AG04449 (cell line): ENCODE measurements at regions not wholly inside any gene's neighbourhood (a gene's known extent, or its start where the extent isn't known, plus 50 kb on each side); places are given as distances from the start of the nearest gene placed in this dataset.

Source experiments
- CTCF ChIA-PET: fragments of 350-600 bp; formaldehyde crosslinking; extraction: SDS; loops from one replicate; lab custom pipeline; 2021; ENCODE audit warnings: antibody characterized with exemption; lab: Yijun Ruan, JAX
- POLR2A ChIA-PET: fragments of 400-600, 350-600 bp; formaldehyde crosslinking; extraction: SDS; loops from one replicate; lab custom pipeline; 2020; ENCODE audit warnings: antibody characterized with exemption, inconsistent platforms; lab: Yijun Ruan, JAX
- DNase-seq: peaks from one replicate; pipeline ENCODE4 v3.0.0-alpha.2; 2010; ENCODE audit warnings: low read depth, low spot score
- H3K4me3 ChIP-seq: 2 replicates; pipeline ENCODE4 v1.5.1; 2011; ENCODE audit warnings: low read depth, mild to moderate bottlenecking, control low read depth, low read length
- TF ChIP-seq, protein P1 (sequence below): IDR thresholded peaks from one replicate; pipeline ENCODE4 v1.5.1; 2011; ENCODE audit warnings: mild to moderate bottlenecking, moderate library complexity, low read length, control low read depth, inconsistent platforms; ENCODE audit not compliant: insufficient read depth; ENCODE audit errors: missing control alignments

DNA sequence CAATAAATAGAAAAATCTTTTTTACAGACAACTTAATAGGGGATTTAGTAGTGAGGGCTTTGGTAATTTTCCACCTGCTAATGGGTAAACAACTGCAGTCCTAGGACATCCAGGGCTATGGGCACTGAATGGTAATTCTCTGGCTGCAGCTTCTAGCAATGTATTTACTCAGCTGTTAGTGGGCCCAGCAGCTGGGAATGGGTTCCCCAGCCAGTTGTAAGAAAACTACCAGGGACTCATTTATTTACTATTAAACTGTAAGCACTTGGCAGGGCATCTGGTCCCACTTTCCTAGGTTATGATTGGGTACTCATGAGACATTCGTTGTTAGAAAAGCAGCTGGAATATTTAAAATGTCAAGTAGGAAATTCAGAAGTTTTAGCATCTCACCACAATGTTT lies 363.8 kb upstream of the TRIB2 start:
- no peak for DNase-seq
- no peak overlapping the region for H3K4me3 ChIP-seq
- TF ChIP-seq, protein P1, sequence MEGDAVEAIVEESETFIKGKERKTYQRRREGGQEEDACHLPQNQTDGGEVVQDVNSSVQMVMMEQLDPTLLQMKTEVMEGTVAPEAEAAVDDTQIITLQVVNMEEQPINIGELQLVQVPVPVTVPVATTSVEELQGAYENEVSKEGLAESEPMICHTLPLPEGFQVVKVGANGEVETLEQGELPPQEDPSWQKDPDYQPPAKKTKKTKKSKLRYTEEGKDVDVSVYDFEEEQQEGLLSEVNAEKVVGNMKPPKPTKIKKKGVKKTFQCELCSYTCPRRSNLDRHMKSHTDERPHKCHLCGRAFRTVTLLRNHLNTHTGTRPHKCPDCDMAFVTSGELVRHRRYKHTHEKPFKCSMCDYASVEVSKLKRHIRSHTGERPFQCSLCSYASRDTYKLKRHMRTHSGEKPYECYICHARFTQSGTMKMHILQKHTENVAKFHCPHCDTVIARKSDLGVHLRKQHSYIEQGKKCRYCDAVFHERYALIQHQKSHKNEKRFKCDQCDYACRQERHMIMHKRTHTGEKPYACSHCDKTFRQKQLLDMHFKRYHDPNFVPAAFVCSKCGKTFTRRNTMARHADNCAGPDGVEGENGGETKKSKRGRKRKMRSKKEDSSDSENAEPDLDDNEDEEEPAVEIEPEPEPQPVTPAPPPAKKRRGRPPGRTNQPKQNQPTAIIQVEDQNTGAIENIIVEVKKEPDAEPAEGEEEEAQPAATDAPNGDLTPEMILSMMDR: no peak
- POLR2A ChIA-PET: no interaction called here
- CTCF ChIA-PET: no interaction called here

DNA sequence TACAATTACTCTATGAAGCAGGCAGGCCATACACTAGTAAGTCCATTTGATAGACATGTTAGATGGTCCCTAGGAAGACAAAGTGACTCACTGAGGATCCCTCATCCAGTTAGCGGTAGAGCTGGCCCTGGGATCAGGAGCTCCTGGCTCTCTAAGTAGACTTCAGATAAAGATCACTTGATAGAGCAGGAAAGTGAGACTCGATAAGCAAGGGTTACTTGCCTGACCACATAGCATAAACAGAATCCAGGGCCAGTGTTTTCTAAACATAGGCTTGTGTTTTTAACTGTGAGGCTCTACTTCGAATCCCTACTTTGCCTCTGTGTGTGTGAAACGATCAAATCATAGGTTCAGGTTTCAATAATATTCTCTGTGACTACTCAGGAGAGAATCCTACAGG lies 355.2 kb upstream of the TRIB2 start:
- ChIA-PET CTCF (no interaction called here), POLR2A (no interaction called here)
- no peak for DNase-seq
- TF ChIP-seq, protein P1: no peak
- H3K4me3 ChIP-seq: no peak overlapping the region

DNA sequence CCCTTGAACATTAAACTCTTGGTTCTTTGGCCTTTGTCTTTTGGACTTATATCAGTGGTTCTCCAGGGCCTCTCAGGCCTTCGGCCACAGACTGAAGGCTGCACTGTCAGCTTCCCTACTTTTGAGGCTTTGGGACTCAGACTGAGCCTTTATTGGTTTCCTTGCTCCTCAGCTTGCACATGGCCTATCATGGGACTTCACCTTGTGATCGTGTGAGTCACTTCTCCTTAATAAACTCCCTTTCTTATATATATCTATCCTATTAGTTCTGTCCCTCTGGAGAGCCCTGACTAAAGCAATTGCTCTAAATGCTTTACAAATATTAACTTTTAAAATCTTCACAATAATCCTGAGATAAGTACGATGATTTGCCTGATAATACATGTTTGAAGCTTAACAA lies 353.6 kb upstream of the TRIB2 start:
- TF ChIP-seq, protein P1: no peak
- DNase-seq: no peak
- ChIA-PET CTCF (no interaction called here), POLR2A (no interaction called here)
- no peak overlapping the region for H3K4me3 ChIP-seq

DNA sequence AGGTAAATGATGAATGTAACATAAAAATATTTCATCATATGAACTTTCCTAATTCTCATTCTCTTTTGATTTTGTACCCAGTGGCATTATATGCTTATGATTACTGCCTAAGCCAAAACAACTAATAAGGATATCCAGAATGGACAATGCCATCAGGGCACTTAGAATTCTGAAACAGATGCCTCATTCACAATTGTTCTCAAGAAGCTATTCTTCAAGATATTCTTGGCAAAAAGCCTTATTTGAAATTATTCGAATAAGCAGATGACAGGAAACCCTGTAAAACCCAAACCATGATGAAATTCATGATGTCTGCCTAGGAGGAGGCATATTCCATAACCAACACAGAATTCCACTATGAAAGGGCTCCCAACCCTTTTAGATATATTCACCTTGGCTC lies 353.2 kb upstream of the TRIB2 start:
- DNase-seq: no peak
- TF ChIP-seq, protein P1: no peak
- CTCF ChIA-PET: no interaction called here
- no peak overlapping the region for H3K4me3 ChIP-seq
- POLR2A ChIA-PET: no interaction called here

DNA sequence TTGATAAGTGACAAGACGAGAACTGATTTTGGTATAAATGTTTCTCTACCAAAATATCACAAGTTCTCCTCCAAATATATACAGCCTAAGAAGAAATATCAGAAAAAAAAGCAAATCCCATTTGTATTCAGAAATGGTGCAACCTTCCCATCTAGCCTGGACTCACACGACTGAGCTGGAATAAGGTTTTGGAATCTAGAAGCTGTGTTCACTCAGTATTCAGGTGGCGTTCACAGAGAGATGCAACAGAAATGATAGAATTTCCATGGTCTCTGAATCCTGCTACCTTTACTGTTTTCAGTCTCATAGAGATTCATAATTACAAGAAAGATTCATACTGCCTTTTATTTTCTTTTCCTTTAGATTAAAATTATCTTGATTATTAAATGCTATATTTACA lies 347.2 kb upstream of the TRIB2 start:
- POLR2A ChIA-PET: no interaction called here
- CTCF ChIA-PET: no interaction called here
- TF ChIP-seq, protein P1: no peak
- H3K4me3 ChIP-seq: no peak overlapping the region
- no peak for DNase-seq

DNA sequence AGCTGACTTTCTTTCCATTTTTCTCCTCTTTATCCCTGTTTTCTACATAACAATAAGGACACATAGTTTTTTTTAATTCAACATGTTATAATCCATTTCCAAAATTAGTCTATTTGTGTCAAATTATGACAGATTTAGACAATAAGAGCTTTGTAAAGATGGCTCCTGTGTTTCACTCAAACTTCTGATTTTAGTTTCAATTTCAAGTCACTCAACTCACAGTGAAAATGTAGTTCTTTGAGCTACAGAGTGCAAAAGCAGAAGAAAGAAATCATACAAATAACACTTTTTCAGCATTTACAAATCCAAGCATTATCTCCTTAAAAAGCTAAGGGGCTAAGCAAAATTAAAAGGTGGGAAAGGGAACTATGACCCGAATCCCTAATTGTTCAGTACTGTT lies 340.7 kb upstream of the TRIB2 start:
- CTCF ChIA-PET: no interaction called here
- no peak for DNase-seq
- TF ChIP-seq, protein P1: no peak
- POLR2A ChIA-PET: no interaction called here
- H3K4me3 ChIP-seq: no peak overlapping the region

DNA sequence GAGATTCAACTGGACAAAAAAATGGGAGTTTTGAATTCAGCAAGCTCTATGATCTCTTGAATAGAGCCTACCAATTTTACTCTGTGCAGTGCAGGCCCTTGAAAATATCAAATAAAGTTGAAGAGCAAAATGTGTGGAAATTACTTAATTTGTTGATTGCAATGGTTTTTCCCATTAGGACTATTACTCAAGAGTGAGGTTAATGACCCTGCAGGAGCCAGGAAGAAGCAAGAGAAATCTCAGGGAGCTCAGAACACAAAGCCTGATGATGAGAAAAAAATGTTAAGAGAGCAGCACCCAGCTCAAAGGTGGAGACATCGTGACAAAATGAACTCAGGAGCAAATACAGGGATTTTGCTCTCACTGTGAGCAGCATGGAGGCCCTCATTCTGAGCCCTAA lies 337.6 kb upstream of the TRIB2 start:
- TF ChIP-seq, protein P1: no peak
- no peak overlapping the region for H3K4me3 ChIP-seq
- POLR2A ChIA-PET: no interaction called here
- no peak for DNase-seq
- CTCF ChIA-PET: no interaction called here
